ENCODE measurements at regions not wholly inside any gene's neighbourhood (a gene's known extent, or its start where the extent isn't known, plus 50 kb on each side); places are given as distances from the start of the nearest gene placed in this dataset.

- no peak for TF ChIP-seq CTCF (conservative IDR thresholded peaks at IDR 0.05 in 1 of 2, IDR thresholded peaks at IDR 0.05 in 1 of 2; ENCODE audit: extremely low read depth in 1 of 2, insufficient read depth in 1 of 2, low read depth in 1 of 2, low read length in 2 of 2)
- TF ChIP-seq EZH2 (IDR thresholded peaks at IDR 0.05; ENCODE audit: borderline replicate concordance, low read length) = no peak
Observed at GRCh38 chr18:64219517-64219916, 70.6 kb upstream of the LINC00305 start.

Measured in mammary epithelial cell (primary cell).